H1 (cell line): ENCODE measurements at regions not wholly inside any gene's neighbourhood (a gene's known extent, or its start where the extent isn't known, plus 50 kb on each side); places are given as distances from the start of the nearest gene placed in this dataset.

Experiments
- CTCF ChIA-PET: fragments of 300-600 bp; sonication (Branson Sonifier 250); formaldehyde crosslinking; loops from one replicate; lab custom pipeline; 2021; ENCODE audit not compliant: partially characterized antibody; lab: Charles Lee
- POLR2A ChIA-PET: fragments of 300-600 bp; sonication (Branson Sonifier 250); formaldehyde crosslinking; loops from one replicate; lab custom pipeline; 2021; ENCODE audit warnings: inconsistent platforms; ENCODE audit not compliant: partially characterized antibody; lab: Charles Lee
- DNase-seq, 2 experiments: peaks; one replicate each; pipeline versions ENCODE4 v3.0.0 to v3.0.0-alpha.2; 2010 to 2022; ENCODE audit warnings: low spot score in 2 of 2, low read depth in 1 of 2, mixed read lengths in 1 of 2
- FAIRE-seq: peaks from 2 replicates; lab custom pipeline; 2011; peaks lifted over from hg19 to GRCh38; lab: Jason Lieb, UNC
- H2AFZ ChIP-seq: 2 replicates; pipeline ENCODE4 v1.8.1; 2012; ENCODE audit warnings: low read length, inconsistent platforms
- H2AK5ac ChIP-seq: 2 replicates; pipeline ENCODE4 v1.6.1; 2013; ENCODE audit warnings: low read depth, low read length
- H2BK120ac ChIP-seq: replicated peaks from 2 replicates; pipeline ENCODE3; 2013; ENCODE audit warnings: low read depth, low read length, inconsistent platforms
- H2BK12ac ChIP-seq: 2 replicates; pipeline ENCODE4 v1.6.1; 2013; ENCODE audit warnings: low read depth, low read length
- H2BK15ac ChIP-seq: 2 replicates; pipeline ENCODE4 v1.6.1; 2013; ENCODE audit warnings: low read length
- H2BK20ac ChIP-seq: 2 replicates; pipeline ENCODE4 v1.6.1; 2013; ENCODE audit warnings: low read length
- H2BK5ac ChIP-seq: 2 replicates; pipeline ENCODE4 v1.6.1; 2013; ENCODE audit warnings: low read depth, low read length
- H3K14ac ChIP-seq: 2 replicates; pipeline ENCODE4 v1.6.1; 2013; ENCODE audit warnings: inconsistent platforms; ENCODE audit not compliant: insufficient read length
- H3K18ac ChIP-seq: 2 replicates; pipeline ENCODE4 v1.6.1; 2013; ENCODE audit warnings: low read length; ENCODE audit errors: extremely low read depth
- H3K23ac ChIP-seq: 2 replicates; pipeline ENCODE4 v1.6.1; 2013; ENCODE audit warnings: inconsistent platforms; ENCODE audit not compliant: insufficient read length
- H3K23me2 ChIP-seq: 2 replicates; pipeline ENCODE4 v1.6.1; 2013; ENCODE audit warnings: low read depth, low read length
- H3K27ac ChIP-seq: 2 replicates; pipeline ENCODE4 v1.6.1; 2011; ENCODE audit warnings: low read depth, low read length, inconsistent platforms
- H3K27me3 ChIP-seq, 4 experiments: replicated peaks in 1 of 4; 1 replicate in 1 of 4; 2 replicates in 3 of 4; pipeline versions ENCODE4 v1.6.1 to v1.8.1; 2011 to 2013; ENCODE audit warnings: low read length in 3 of 4, mild to moderate bottlenecking in 3 of 4, inconsistent platforms in 2 of 4, mixed read lengths in 2 of 4, moderate library complexity in 1 of 4; ENCODE audit not compliant: control insufficient read depth in 3 of 4, insufficient read depth in 3 of 4; ENCODE audit errors: extremely low read depth in 1 of 4
- H3K36me3 ChIP-seq, 4 experiments: 2 replicates each; pipeline versions ENCODE4 v1.6.1 to v1.8.1; 2011 to 2013; ENCODE audit warnings: mild to moderate bottlenecking in 4 of 4, low read length in 3 of 4, moderate library complexity in 2 of 4, control low read depth in 1 of 4, inconsistent platforms in 1 of 4; ENCODE audit not compliant: insufficient read depth in 4 of 4, control insufficient read depth in 2 of 4
- H3K4ac ChIP-seq: replicated peaks from 2 replicates; pipeline ENCODE3; 2013; ENCODE audit warnings: low read length, low read depth, mixed read lengths, inconsistent platforms; ENCODE audit not compliant: insufficient read length
- H3K4me1 ChIP-seq, 4 experiments: replicated peaks in 1 of 4; 1 replicate in 1 of 4; 2 replicates in 3 of 4; pipeline versions ENCODE4 v1.6.1 to v1.8.1; 2011 to 2013; ENCODE audit warnings: low read length in 3 of 4, inconsistent platforms in 2 of 4, mixed read lengths in 1 of 4; ENCODE audit not compliant: insufficient read depth in 4 of 4, control insufficient read depth in 3 of 4
- H3K4me2 ChIP-seq, 2 experiments: 2 replicates each; pipeline versions ENCODE4 v1.6.1 to v1.8.1; 2011 to 2013; ENCODE audit warnings: low read depth in 2 of 2, low read length in 2 of 2, control low read depth in 1 of 2, inconsistent platforms in 1 of 2, mild to moderate bottlenecking in 1 of 2; ENCODE audit not compliant: insufficient read depth in 1 of 2
- H3K4me3 ChIP-seq, 4 experiments: fragments of 200-600, 300-600 bp in 1 of 4; sonication (generic), shearing (Covaris generic), sonication (Bioruptor Twin) in 1 of 4; 2 replicates each; pipeline versions ENCODE4 v1.5.1 to v1.8.1; 2011 to 2016; ENCODE audit warnings: low read length in 4 of 4, low read depth in 3 of 4, control low read depth in 2 of 4, inconsistent platforms in 2 of 4, mild to moderate bottlenecking in 2 of 4, mixed read lengths in 1 of 4, moderate library complexity in 1 of 4; ENCODE audit not compliant: insufficient read depth in 2 of 4; ENCODE audit errors: extremely low read depth in 1 of 4
- H3K56ac ChIP-seq: replicated peaks from 2 replicates; pipeline ENCODE3; 2013; ENCODE audit warnings: low read depth, mild to moderate bottlenecking, mixed read lengths, low read length, inconsistent platforms; ENCODE audit not compliant: insufficient read length
- H3K79me1 ChIP-seq: 2 replicates; pipeline ENCODE4 v1.6.1; 2013; ENCODE audit warnings: low read depth, low read length, control low read depth
- H3K79me2 ChIP-seq, 2 experiments: 2 replicates each; pipeline versions ENCODE4 v1.6.1 to v1.8.1; 2012 to 2013; ENCODE audit warnings: low read length in 2 of 2, mild to moderate bottlenecking in 2 of 2, inconsistent platforms in 1 of 2; ENCODE audit not compliant: insufficient read depth in 2 of 2, control insufficient read depth in 1 of 2
- H3K9ac ChIP-seq, 4 experiments: replicated peaks in 1 of 4; 1 replicate in 1 of 4; 2 replicates in 3 of 4; pipeline versions ENCODE4 v1.6.1 to v1.8.1; 2011 to 2013; ENCODE audit warnings: low read depth in 3 of 4, low read length in 3 of 4, control low read depth in 2 of 4, mild to moderate bottlenecking in 2 of 4, moderate library complexity in 2 of 4, inconsistent platforms in 1 of 4; ENCODE audit errors: extremely low read depth in 1 of 4
- H3K9me3 ChIP-seq, 2 experiments: 2 replicates each; pipeline versions ENCODE4 v1.6.1 to v1.8.1; 2012 to 2013; ENCODE audit warnings: mild to moderate bottlenecking in 2 of 2, moderate library complexity in 2 of 2, control low read depth in 1 of 2, inconsistent platforms in 1 of 2, low read depth in 1 of 2, low read length in 1 of 2, mixed read lengths in 1 of 2; ENCODE audit not compliant: insufficient read depth in 2 of 2
- H4K20me1 ChIP-seq, 2 experiments: replicated peaks in 1 of 2; 2 replicates each; pipeline versions ENCODE3 to v1.8.1; 2011 to 2013; ENCODE audit warnings: inconsistent platforms in 2 of 2, low read length in 2 of 2, mild to moderate bottlenecking in 1 of 2; ENCODE audit not compliant: insufficient read depth in 2 of 2, control insufficient read depth in 1 of 2
- H4K5ac ChIP-seq: 2 replicates; pipeline ENCODE4 v1.6.1; 2013; ENCODE audit warnings: low read length, low read depth, mixed read lengths, inconsistent platforms; ENCODE audit not compliant: insufficient read length
- H4K8ac ChIP-seq: 2 replicates; pipeline ENCODE4 v1.8.0; 2013; ENCODE audit warnings: mild to moderate bottlenecking, moderate library complexity, low read length, inconsistent platforms; ENCODE audit not compliant: insufficient read depth; ENCODE audit errors: extremely low read depth
- H4K91ac ChIP-seq: replicated peaks from 2 replicates; pipeline ENCODE3; 2013; ENCODE audit warnings: low read length, mixed read lengths, inconsistent platforms; ENCODE audit not compliant: insufficient read length
- CBX8 ChIP-seq: fragments of 300-800, 300-1000 bp; sonication (generic); IDR thresholded peaks from 2 replicates; pipeline ENCODE4 v1.7.1; 2016; ENCODE audit warnings: low read depth, low read length, borderline replicate concordance
- CTBP2 ChIP-seq: IDR thresholded peaks from 2 replicates; pipeline ENCODE4 v1.7.0; 2011; ENCODE audit warnings: borderline replicate concordance, mild to moderate bottlenecking, moderate library complexity, mixed read lengths, low read length; ENCODE audit not compliant: insufficient read depth, insufficient read length
- GTF2F1 ChIP-seq: IDR thresholded peaks from 2 replicates; pipeline ENCODE4 v1.6.1; 2012; ENCODE audit warnings: low read depth, low read length, improper control_type of control experiment, borderline replicate concordance
- JUN ChIP-seq: IDR thresholded peaks from 2 replicates; pipeline ENCODE4 v1.6.1; 2011; ENCODE audit warnings: low read depth, mild to moderate bottlenecking, improper control_type of control experiment, low read length
- KDM4A ChIP-seq: IDR thresholded peaks from one replicate; pipeline ENCODE4 v1.7.1; 2012; ENCODE audit warnings: low read depth, mild to moderate bottlenecking, moderate library complexity, low read length, inconsistent platforms; ENCODE audit not compliant: severe bottlenecking
- KDM5A ChIP-seq: fragments of 200-600 bp; IDR thresholded peaks from 2 replicates; pipeline ENCODE4 v1.7.1; 2012; ENCODE audit warnings: mild to moderate bottlenecking, low read length, inconsistent platforms, mixed read lengths
- MAFK ChIP-seq: IDR thresholded peaks from 2 replicates; pipeline ENCODE4 v1.6.1; 2012; ENCODE audit warnings: low read depth, mild to moderate bottlenecking, improper control_type of control experiment, low read length
- NANOG ChIP-seq: IDR thresholded peaks from 2 replicates; pipeline ENCODE4 v1.6.1; 2011; ENCODE audit warnings: low read length, low read depth, mild to moderate bottlenecking, inconsistent platforms; ENCODE audit not compliant: insufficient read depth, poor library complexity, severe bottlenecking
- SIRT6 ChIP-seq: IDR thresholded peaks from one replicate; pipeline ENCODE4 v1.7.1; 2012; ENCODE audit warnings: low read length, inconsistent platforms
- SP1 ChIP-seq: IDR thresholded peaks from 2 replicates; pipeline ENCODE4 v1.6.1; 2011; ENCODE audit warnings: low read depth, low read length
- TAF1 ChIP-seq: IDR thresholded peaks from 2 replicates; pipeline ENCODE4 v1.6.1; 2011; ENCODE audit warnings: mild to moderate bottlenecking, low read depth, low read length
- TAF7 ChIP-seq: optimal IDR thresholded peaks from 2 replicates; pipeline ENCODE3; 2011; ENCODE audit warnings: low read depth, mild to moderate bottlenecking, inconsistent platforms, low read length, moderate library complexity, borderline replicate concordance
- TF ChIP-seq, protein P1 (sequence below): IDR thresholded peaks from 2 replicates; pipeline ENCODE4 v1.6.1; 2012; ENCODE audit warnings: low read length, inconsistent platforms

GRCh38 chr5:165201771-165202518 lies 1696.5 kb downstream of the MAT2B start:
- Histone ChIP-seq H3K79me1 (no peaks in the 10 kb centered on the region), H3K36me3 (no peaks in the 10 kb centered on the region), H3K27ac (no peak overlapping the region), H4K91ac (no peak overlapping the region), H4K20me1 (no peaks in the 10 kb centered on the region), H2BK12ac (no peak overlapping the region), H3K4ac (no peak overlapping the region), H2AK5ac (no peak overlapping the region), H2BK20ac (no peak overlapping the region), H2BK5ac (no peak overlapping the region), H3K9me3 (no peaks in the 10 kb centered on the region), H3K23ac (no peak overlapping the region), H3K56ac (no peak overlapping the region), H2AFZ (no peak overlapping the region), H2BK120ac (no peak overlapping the region), H3K4me1 (peaks cover 0 to 8% (median 4%) of the 10 kb centered on the region in 4 experiments; a peak in 3 of 7 replicates), H3K14ac (no peak overlapping the region), H3K9ac (no peak overlapping the region), H3K18ac (no peak overlapping the region), H4K8ac (no peak overlapping the region), H3K27me3 (no peaks in the 10 kb centered on the region), H3K4me2 (no peak overlapping the region), H4K5ac (no peak overlapping the region), H3K4me3 (no peak overlapping the region), H2BK15ac (no peak overlapping the region), H3K23me2 (no peaks in the 10 kb centered on the region), H3K79me2 (no peaks in the 10 kb centered on the region)
- DNase-seq (no peak), FAIRE-seq (no peak)
- POLR2A ChIA-PET: no interaction called here
- CTCF ChIA-PET: interaction anchor here (0.6 kb wide), 1 partner anchor 24 kb away, joined by 3 read pairs; no protein-coding TSS in a partner anchor
- no peak for TF ChIP-seq JUN
- TF ChIP-seq KDM4A: no peak
- TF ChIP-seq NANOG: no peak
- no peak for TF ChIP-seq SP1
- TF ChIP-seq, protein P1, sequence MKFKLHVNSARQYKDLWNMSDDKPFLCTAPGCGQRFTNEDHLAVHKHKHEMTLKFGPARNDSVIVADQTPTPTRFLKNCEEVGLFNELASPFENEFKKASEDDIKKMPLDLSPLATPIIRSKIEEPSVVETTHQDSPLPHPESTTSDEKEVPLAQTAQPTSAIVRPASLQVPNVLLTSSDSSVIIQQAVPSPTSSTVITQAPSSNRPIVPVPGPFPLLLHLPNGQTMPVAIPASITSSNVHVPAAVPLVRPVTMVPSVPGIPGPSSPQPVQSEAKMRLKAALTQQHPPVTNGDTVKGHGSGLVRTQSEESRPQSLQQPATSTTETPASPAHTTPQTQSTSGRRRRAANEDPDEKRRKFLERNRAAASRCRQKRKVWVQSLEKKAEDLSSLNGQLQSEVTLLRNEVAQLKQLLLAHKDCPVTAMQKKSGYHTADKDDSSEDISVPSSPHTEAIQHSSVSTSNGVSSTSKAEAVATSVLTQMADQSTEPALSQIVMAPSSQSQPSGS: no peak
- TF ChIP-seq TAF7: no peak
- TF ChIP-seq SIRT6: no peak
- no peak for TF ChIP-seq MAFK
- TF ChIP-seq GTF2F1: no peak
- TF ChIP-seq TAF1: no peak
- TF ChIP-seq KDM5A: no peak
- no peak for TF ChIP-seq CTBP2
- TF ChIP-seq CBX8: no peak
